A549 (cell line): ENCODE measurements at regions not wholly inside any gene's neighbourhood (a gene's known extent, or its start where the extent isn't known, plus 50 kb on each side); places are given as distances from the start of the nearest gene placed in this dataset.

ENCODE experiments used
- ATAC-seq, 2 experiments: fragments of 200-7000 bp in 1 of 2; fragments of >200 bp in 1 of 2; cut with Nextera tagmentation in 1 of 2; cut with Tn5 transposase in 1 of 2; 3 replicates each; pipeline versions ENCODE4 v1.8.0 to v1.9.1; 2018 to 2020; ENCODE audit warnings: mild to moderate bottlenecking in 1 of 2, moderate library complexity in 1 of 2
- CTCF ChIA-PET: fragments of 300-600 bp; sonication (Branson Sonifier 250); formaldehyde crosslinking; extraction: SDS; loops from one replicate; lab custom pipeline; 2021; ENCODE audit warnings: antibody characterized with exemption, inconsistent platforms; lab: Yijun Ruan, JAX
- POLR2A ChIA-PET: fragments of 350-600 bp; formaldehyde crosslinking; extraction: SDS; loops from one replicate; lab custom pipeline; 2021; ENCODE audit warnings: antibody characterized with exemption, inconsistent platforms; lab: Yijun Ruan, JAX
- DNase-seq, 2 experiments: peaks; one replicate each; pipeline versions ENCODE4 v3.0.0 to v3.0.0-alpha.2; 2011 to 2016; ENCODE audit warnings: low read depth in 1 of 2, low spot score in 1 of 2
- FAIRE-seq: peaks from 2 replicates; lab custom pipeline; 2011; peaks lifted over from hg19 to GRCh38; lab: Jason Lieb, UNC
- H3K27ac ChIP-seq, 2 experiments: fragments of >200 bp; sonication (Bioruptor Twin); formaldehyde crosslinking; 3 replicates each; pipeline ENCODE4 v1.5.1; 2016 to 2017
- H3K4me1 ChIP-seq: fragments of >200 bp; sonication (Bioruptor Twin); formaldehyde crosslinking; 3 replicates; pipeline ENCODE4 v1.6.1; 2016
- H3K4me2 ChIP-seq: fragments of >200 bp; sonication (Bioruptor Twin); formaldehyde crosslinking; 3 replicates; pipeline ENCODE4 v1.6.1; 2016
- H3K4me3 ChIP-seq: fragments of >200 bp; sonication (Bioruptor Twin); formaldehyde crosslinking; 3 replicates; pipeline ENCODE4 v1.5.1; 2016
- H3K9me3 ChIP-seq: fragments of >200 bp; sonication (Bioruptor Twin); formaldehyde crosslinking; 3 replicates; pipeline ENCODE4 v1.6.1; 2016
- CBX2 ChIP-seq: fragments of 200-600 bp; sonication (generic); IDR thresholded peaks from 2 replicates; pipeline ENCODE4 v1.6.1; 2016; ENCODE audit warnings: low read depth, mild to moderate bottlenecking, borderline replicate concordance
- HDAC2 ChIP-seq: fragments of 200-600 bp; sonication (generic); IDR thresholded peaks from 2 replicates; pipeline ENCODE4 v1.6.1; 2016
- HOXA7 ChIP-seq: fragments of 250-450 bp; sonication (Bioruptor Pico); IDR thresholded peaks from 2 replicates; pipeline ENCODE4 v1.5.0; 2020; ENCODE audit warnings: mild to moderate bottlenecking, moderate library complexity
- HOXB13 ChIP-seq: fragments of 250-450 bp; sonication (Bioruptor Pico); IDR thresholded peaks from 2 replicates; pipeline ENCODE4 v1.5.0; 2020; ENCODE audit warnings: low read depth, mild to moderate bottlenecking, moderate library complexity
- HOXB5 ChIP-seq: fragments of 250-450 bp; sonication (Bioruptor Pico); IDR thresholded peaks from 2 replicates; pipeline ENCODE4 v1.5.0; 2020; ENCODE audit warnings: mild to moderate bottlenecking, moderate library complexity
- JUNB ChIP-seq: fragments of >200 bp; sonication (Bioruptor Twin); formaldehyde crosslinking; IDR thresholded peaks from 2 replicates; pipeline ENCODE4 v1.6.1; 2016
- KDM5A ChIP-seq: fragments of 200-600 bp; sonication (generic); IDR thresholded peaks from 2 replicates; pipeline ENCODE4 v1.6.1; 2016; ENCODE audit warnings: antibody characterized with exemption, mild to moderate bottlenecking
- MAZ ChIP-seq: fragments of 150-350 bp; IDR thresholded peaks from 2 replicates; pipeline ENCODE4 v1.6.1; 2014; ENCODE audit warnings: antibody characterized with exemption, low read depth, low read length, borderline replicate concordance
- NR3C1 ChIP-seq: fragments of >200 bp; sonication (Bioruptor Twin); formaldehyde crosslinking; IDR thresholded peaks from 3 replicates; pipeline ENCODE4 v1.6.1; 2017
- RARB ChIP-seq: fragments of 250-450 bp; sonication (Bioruptor Pico); IDR thresholded peaks from 2 replicates; pipeline ENCODE4 v1.8.0; 2021; ENCODE audit warnings: mild to moderate bottlenecking, moderate library complexity
- RCOR1 ChIP-seq: fragments of 150-350 bp; IDR thresholded peaks from 2 replicates; pipeline ENCODE4 v1.6.1; 2014; ENCODE audit warnings: antibody characterized with exemption, low read length, low read depth
- TP53 ChIP-seq: fragments of 250-450 bp; sonication (Bioruptor Pico); IDR thresholded peaks from 2 replicates; pipeline ENCODE4 v1.5.0; 2021; ENCODE audit warnings: mild to moderate bottlenecking, moderate library complexity
- WGBS: methylation state at CpG from one replicate; pipeline ENCODE4 v1.1.6; 2017; ENCODE audit errors: missing lambda C conversion rate; 5-methylcytosine and 5-hydroxymethylcytosine counted together
- TF ChIP-seq, protein P1 (sequence below): fragments of 250-450 bp; sonication (Bioruptor Pico); IDR thresholded peaks from 2 replicates; pipeline ENCODE4 v1.5.0; 2021; ENCODE audit warnings: mild to moderate bottlenecking, moderate library complexity, borderline replicate concordance
- TF ChIP-seq, protein P2 (sequence below): fragments of 200-600 bp; sonication (generic); IDR thresholded peaks from 2 replicates; pipeline ENCODE4 v1.6.1; 2016; ENCODE audit warnings: antibody characterized with exemption, mild to moderate bottlenecking, moderate library complexity
- TF ChIP-seq, protein P3 (sequence below): fragments of >200 bp; sonication (Bioruptor Twin); formaldehyde crosslinking; IDR thresholded peaks from 3 replicates; pipeline ENCODE4 v1.6.1; 2016

DNA sequence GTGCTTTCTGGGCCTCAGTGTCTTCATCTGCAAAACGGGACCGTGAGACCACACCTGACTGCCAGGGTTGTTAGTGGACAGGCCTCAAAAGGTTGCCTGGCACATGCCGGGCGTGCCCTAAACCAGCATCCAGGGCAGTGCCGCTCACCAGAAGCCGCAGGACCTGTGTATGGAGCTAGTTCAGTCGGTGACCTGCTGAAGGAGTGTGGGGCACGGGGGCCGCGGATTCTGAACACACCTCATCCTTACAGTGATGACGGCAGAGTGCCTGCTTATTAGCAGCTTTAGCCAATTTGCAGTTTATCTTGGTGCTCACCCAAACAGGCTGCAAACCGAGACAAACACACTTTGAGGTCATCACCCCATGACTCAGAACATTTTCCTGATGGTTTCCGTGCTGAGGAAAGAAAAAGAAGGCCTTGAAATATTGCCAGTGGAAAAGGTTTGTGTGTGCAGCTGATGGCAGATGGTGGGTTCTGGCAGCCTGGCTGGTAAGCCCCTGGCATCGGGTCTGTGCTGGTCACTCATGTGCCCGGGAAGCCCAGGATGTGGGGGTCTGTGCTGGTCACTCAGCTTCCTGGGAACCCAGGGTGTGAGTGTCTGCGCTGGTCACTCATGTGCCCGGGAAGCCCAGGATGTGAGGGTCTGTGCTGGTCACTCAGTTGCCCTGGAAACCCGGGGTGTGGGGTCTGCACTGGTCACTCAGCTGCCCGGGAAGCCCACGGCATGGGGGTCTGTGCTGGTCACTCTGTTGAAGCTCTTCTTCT lies 153.8 kb downstream of the ERMARD start:
- H3K9me3 ChIP-seq: no peaks in the 10 kb centered on the region
- 0 out of 6 replicates have a peak overlapping the region, but pooled peaks of 1 of the 2 experiments have one; percentile 55 for H3K27ac ChIP-seq
- no peak for TF ChIP-seq TP53 (CRISPR knock-in tag)
- TF ChIP-seq JUNB: no peak
- TF ChIP-seq KDM5A: no peak
- TF ChIP-seq, protein P1, sequence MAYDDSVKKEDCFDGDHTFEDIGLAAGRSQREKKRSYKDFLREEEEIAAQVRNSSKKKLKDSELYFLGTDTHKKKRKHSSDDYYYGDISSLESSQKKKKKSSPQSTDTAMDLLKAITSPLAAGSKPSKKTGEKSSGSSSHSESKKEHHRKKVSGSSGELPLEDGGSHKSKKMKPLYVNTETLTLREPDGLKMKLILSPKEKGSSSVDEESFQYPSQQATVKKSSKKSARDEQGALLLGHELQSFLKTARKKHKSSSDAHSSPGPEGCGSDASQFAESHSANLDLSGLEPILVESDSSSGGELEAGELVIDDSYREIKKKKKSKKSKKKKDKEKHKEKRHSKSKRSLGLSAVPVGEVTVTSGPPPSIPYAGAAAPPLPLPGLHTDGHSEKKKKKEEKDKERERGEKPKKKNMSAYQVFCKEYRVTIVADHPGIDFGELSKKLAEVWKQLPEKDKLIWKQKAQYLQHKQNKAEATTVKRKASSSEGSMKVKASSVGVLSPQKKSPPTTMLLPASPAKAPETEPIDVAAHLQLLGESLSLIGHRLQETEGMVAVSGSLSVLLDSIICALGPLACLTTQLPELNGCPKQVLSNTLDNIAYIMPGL (CRISPR knock-in tag): no peak
- TF ChIP-seq RCOR1: no peak
- no peak for TF ChIP-seq RARB
- no peak for TF ChIP-seq MAZ
- TF ChIP-seq, protein P2, sequence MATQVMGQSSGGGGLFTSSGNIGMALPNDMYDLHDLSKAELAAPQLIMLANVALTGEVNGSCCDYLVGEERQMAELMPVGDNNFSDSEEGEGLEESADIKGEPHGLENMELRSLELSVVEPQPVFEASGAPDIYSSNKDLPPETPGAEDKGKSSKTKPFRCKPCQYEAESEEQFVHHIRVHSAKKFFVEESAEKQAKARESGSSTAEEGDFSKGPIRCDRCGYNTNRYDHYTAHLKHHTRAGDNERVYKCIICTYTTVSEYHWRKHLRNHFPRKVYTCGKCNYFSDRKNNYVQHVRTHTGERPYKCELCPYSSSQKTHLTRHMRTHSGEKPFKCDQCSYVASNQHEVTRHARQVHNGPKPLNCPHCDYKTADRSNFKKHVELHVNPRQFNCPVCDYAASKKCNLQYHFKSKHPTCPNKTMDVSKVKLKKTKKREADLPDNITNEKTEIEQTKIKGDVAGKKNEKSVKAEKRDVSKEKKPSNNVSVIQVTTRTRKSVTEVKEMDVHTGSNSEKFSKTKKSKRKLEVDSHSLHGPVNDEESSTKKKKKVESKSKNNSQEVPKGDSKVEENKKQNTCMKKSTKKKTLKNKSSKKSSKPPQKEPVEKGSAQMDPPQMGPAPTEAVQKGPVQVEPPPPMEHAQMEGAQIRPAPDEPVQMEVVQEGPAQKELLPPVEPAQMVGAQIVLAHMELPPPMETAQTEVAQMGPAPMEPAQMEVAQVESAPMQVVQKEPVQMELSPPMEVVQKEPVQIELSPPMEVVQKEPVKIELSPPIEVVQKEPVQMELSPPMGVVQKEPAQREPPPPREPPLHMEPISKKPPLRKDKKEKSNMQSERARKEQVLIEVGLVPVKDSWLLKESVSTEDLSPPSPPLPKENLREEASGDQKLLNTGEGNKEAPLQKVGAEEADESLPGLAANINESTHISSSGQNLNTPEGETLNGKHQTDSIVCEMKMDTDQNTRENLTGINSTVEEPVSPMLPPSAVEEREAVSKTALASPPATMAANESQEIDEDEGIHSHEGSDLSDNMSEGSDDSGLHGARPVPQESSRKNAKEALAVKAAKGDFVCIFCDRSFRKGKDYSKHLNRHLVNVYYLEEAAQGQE: no peak
- no peak for TF ChIP-seq HOXB13
- no peak for TF ChIP-seq CBX2
- TF ChIP-seq, all 56 proteins: peak for 0
- FAIRE-seq (no peak), DNase-seq (peak in 1 of 2 experiments; percentile 22), ATAC-seq (peak in 1 of 2 experiments; percentile 54; a peak in 2 of 6 replicates)
- ChIA-PET CTCF (interaction anchor here (1.5 kb wide), 1 partner anchor 74 kb away, joined by 4 read pairs; no protein-coding TSS in a partner anchor), POLR2A (no interaction called here)
- H3K4me1 ChIP-seq: peaks cover 10% of the 10 kb centered on the region; the same call in 1 of the 3 replicates
- no peak overlapping the region for H3K4me2 ChIP-seq
- no peak overlapping the region for H3K4me3 ChIP-seq
- WGBS: 40% methylated on average over 16 of the region's 20 CpGs

DNA sequence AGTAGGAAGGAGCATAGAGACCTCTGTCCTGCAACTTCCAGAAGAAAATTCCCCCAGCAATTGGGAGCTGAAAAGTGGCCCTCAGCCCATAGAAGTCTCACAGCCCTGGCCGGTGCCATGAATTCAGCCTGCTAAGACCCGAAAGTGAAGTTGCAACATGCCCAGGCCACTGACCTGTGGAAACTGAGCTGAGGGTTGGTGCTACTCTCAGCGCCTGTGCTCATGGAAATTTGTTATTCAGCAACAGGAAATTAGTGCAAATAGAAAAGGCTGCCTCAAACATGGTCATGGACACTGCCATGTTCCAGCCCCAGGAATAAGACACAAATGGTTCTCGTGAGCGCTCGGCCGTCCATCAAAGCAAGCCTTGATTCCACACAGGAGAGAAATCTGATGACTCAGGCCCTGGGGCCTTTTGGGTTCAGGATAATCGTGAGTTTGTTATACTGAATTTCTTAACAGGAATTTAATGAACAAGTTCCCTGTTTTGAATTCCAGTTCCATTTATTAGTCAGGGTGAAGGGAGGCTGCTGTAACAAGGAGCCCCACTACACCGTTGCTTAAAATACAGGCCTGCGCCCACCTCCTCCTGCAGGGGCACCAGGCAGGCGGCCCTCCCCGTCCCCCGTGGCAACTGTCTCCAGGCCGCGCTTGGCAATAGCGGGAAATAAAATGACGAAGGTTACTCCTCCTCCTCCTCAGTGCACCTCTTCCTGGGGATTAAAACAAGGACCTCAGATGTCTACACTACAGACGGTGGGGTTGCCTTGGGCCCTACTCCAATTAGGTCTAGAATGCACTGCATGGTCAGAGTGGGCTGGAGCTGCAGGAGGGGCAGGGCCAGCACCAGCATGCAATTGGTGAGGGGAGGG lies 152.9 kb downstream of the ERMARD start:
- Histone ChIP-seq H3K4me2 (no peak overlapping the region), H3K4me1 (peaks cover 10% of the 10 kb centered on the region; the same call in 1 of the 3 replicates), H3K4me3 (no peak overlapping the region), H3K27ac (no peak overlapping the region), H3K9me3 (no peaks in the 10 kb centered on the region)
- DNase-seq: no peak
- TF ChIP-seq HDAC2 (no peak), RCOR1 (no peak), HOXA7 (CRISPR knock-in tag) (no peak), NR3C1 (no peak), HOXB5 (CRISPR knock-in tag) (no peak)
- TF ChIP-seq, protein P3, sequence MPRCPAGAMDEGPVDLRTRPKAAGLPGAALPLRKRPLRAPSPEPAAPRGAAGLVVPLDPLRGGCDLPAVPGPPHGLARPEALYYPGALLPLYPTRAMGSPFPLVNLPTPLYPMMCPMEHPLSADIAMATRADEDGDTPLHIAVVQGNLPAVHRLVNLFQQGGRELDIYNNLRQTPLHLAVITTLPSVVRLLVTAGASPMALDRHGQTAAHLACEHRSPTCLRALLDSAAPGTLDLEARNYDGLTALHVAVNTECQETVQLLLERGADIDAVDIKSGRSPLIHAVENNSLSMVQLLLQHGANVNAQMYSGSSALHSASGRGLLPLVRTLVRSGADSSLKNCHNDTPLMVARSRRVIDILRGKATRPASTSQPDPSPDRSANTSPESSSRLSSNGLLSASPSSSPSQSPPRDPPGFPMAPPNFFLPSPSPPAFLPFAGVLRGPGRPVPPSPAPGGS: no peak
- WGBS: 91% methylated on average over 11 of the region's 18 CpGs
- POLR2A ChIA-PET: no interaction called here
- FAIRE-seq: no peak
- no peak for ATAC-seq
- CTCF ChIA-PET: no interaction called here
